K562 (cell line): ENCODE measurements at regions not wholly inside any gene's neighbourhood (a gene's known extent, or its start where the extent isn't known, plus 50 kb on each side); places are given as distances from the start of the nearest gene placed in this dataset.

ENCODE experiments used
- ATAC-seq: fragments of 200-7000 bp; cut with Tn5 transposase; 3 replicates; pipeline ENCODE4 v1.9.1; 2020; ENCODE audit warnings: moderate library complexity
- BruUV-seq: library from RNA; stranded (reverse); fragments of 400-500 nt; replicated peaks from 2 replicates; lab custom pipeline; 2021; lab: Mats Ljungman, UMichigan
- CTCF ChIA-PET: fragments of 300-600 bp; formaldehyde crosslinking; extraction: SDS; loops from one replicate; lab custom pipeline; 2021; ENCODE audit warnings: low intra/inter-chr PET ratio; lab: Yijun Ruan, JAX
- POLR2A ChIA-PET: fragments of 300-600, 350-650 bp; sonication (Branson Sonifier 250); formaldehyde crosslinking; extraction: SDS; loops from one replicate; lab custom pipeline; 2021; ENCODE audit warnings: antibody characterized with exemption, inconsistent platforms; lab: Yijun Ruan, JAX
- DNase-seq, 4 experiments: peaks; one replicate each; pipeline versions ENCODE4 v3.0.0 to v3.0.0-alpha.2; 2011 to 2018; ENCODE audit warnings: low spot score in 3 of 4, mixed read lengths in 3 of 4; ENCODE audit errors: extremely low read depth in 1 of 4
- FAIRE-seq: peaks from 2 replicates; lab custom pipeline; 2011; peaks lifted over from hg19 to GRCh38; lab: Jason Lieb, UNC
- H2AFZ ChIP-seq: 2 replicates; pipeline ENCODE4 v1.6.0; 2011; ENCODE audit warnings: low read depth, low read length, control low read depth, inconsistent platforms
- H3K27ac ChIP-seq: fragments of 200-600 bp; 3 replicates; pipeline ENCODE4 v1.8.0; 2011; ENCODE audit warnings: low read depth, mild to moderate bottlenecking, control low read depth, inconsistent platforms, low read length, moderate library complexity, mixed read lengths; ENCODE audit errors: extremely low read depth
- H3K27me3 ChIP-seq, 2 experiments: fragments of 300-600 bp in 1 of 2; 2 replicates in 1 of 2; 3 replicates in 1 of 2; pipeline versions ENCODE4 v1.6.0 to v1.8.0; 2011; ENCODE audit warnings: inconsistent platforms in 2 of 2, low read length in 2 of 2, mild to moderate bottlenecking in 1 of 2, mixed read lengths in 1 of 2, moderate library complexity in 1 of 2; ENCODE audit not compliant: control insufficient read depth in 2 of 2, insufficient read depth in 2 of 2
- H3K36me3 ChIP-seq: fragments of 300-600 bp; 3 replicates; pipeline ENCODE4 v1.8.0; 2011; ENCODE audit warnings: mild to moderate bottlenecking, low read length, inconsistent platforms; ENCODE audit not compliant: control insufficient read depth, insufficient read depth
- H3K4me1 ChIP-seq, 2 experiments: fragments of 200-600 bp in 1 of 2; replicated peaks in 1 of 2; 2 replicates in 1 of 2; 3 replicates in 1 of 2; pipeline versions ENCODE4 v1.5.1 to v1.8.0; 2011; ENCODE audit warnings: inconsistent platforms in 2 of 2, low read length in 2 of 2, mild to moderate bottlenecking in 1 of 2, mixed read lengths in 1 of 2, moderate library complexity in 1 of 2; ENCODE audit not compliant: control insufficient read depth in 2 of 2, insufficient read depth in 2 of 2
- H3K4me2 ChIP-seq: 2 replicates; pipeline ENCODE4 v1.6.1; 2011; ENCODE audit warnings: low read length, control low read depth, inconsistent platforms, mixed read lengths; ENCODE audit not compliant: insufficient read depth
- H3K4me3 ChIP-seq: fragments of 200-600 bp; sonication (generic), shearing (Covaris generic); 2 replicates; pipeline ENCODE4 v1.5.1; 2016; ENCODE audit warnings: control low read depth, inconsistent platforms
- H3K79me2 ChIP-seq: fragments of 200-600 bp; 3 replicates; pipeline ENCODE4 v1.8.0; 2011; ENCODE audit warnings: low read length, inconsistent platforms; ENCODE audit not compliant: control insufficient read depth, insufficient read depth
- H3K9ac ChIP-seq, 2 experiments: 2 replicates each; pipeline versions ENCODE4 v1.6.0 to v1.6.1; 2011; ENCODE audit warnings: low read depth in 2 of 2, low read length in 2 of 2, control low read depth in 1 of 2, inconsistent platforms in 1 of 2, mild to moderate bottlenecking in 1 of 2, mixed read lengths in 1 of 2; ENCODE audit not compliant: insufficient read depth in 1 of 2
- H3K9me1 ChIP-seq: one replicate; pipeline ENCODE4 v1.6.0; 2011; ENCODE audit warnings: inconsistent platforms, mild to moderate bottlenecking, low read length, moderate library complexity; ENCODE audit not compliant: control insufficient read depth, insufficient read depth
- H3K9me3 ChIP-seq: replicated peaks from 2 replicates; pipeline ENCODE4 v1.5.1; 2011; ENCODE audit warnings: low read depth, low read length, inconsistent platforms; ENCODE audit not compliant: control insufficient read depth, insufficient read depth
- H4K20me1 ChIP-seq: replicated peaks from 2 replicates; pipeline ENCODE4 v1.6.1; 2011; ENCODE audit warnings: low read length, inconsistent platforms, mixed read lengths; ENCODE audit not compliant: control insufficient read depth, insufficient read depth
- AFF1 ChIP-seq, 2 experiments: fragments of 450-650 bp; IDR thresholded peaks; 2 replicates each; pipeline ENCODE4 v1.6.1; 2018; ENCODE audit warnings: mild to moderate bottlenecking in 2 of 2, low read depth in 1 of 2; ENCODE audit not compliant: partially characterized antibody in 2 of 2
- DNMT1 ChIP-seq: fragments of 450-650 bp; IDR thresholded peaks from 2 replicates; pipeline ENCODE4 v1.6.1; 2016; ENCODE audit warnings: antibody characterized with exemption, mild to moderate bottlenecking
- FUS ChIP-seq: fragments of 200-400 bp; formaldehyde crosslinking; optimal IDR thresholded peaks from 2 replicates; pipeline ENCODE3; 2017; ENCODE audit warnings: low read depth, low read length
- KLF16 ChIP-seq: IDR thresholded peaks from 2 replicates; pipeline ENCODE4 v1.6.1; 2016; ENCODE audit warnings: antibody characterized with exemption
- MITF ChIP-seq: IDR thresholded peaks from 2 replicates; pipeline ENCODE4 v1.6.1; 2014; ENCODE audit warnings: antibody characterized with exemption
- RBBP5 ChIP-seq: fragments of 200-600 bp; sonication (generic); IDR thresholded peaks from 2 replicates; pipeline ENCODE4 v1.6.1; 2012; ENCODE audit warnings: borderline replicate concordance, mild to moderate bottlenecking, low read length, control low read depth, inconsistent platforms; ENCODE audit not compliant: insufficient read depth, poor library complexity, severe bottlenecking
- TAF7 ChIP-seq: fragments of 450-650 bp; IDR thresholded peaks from 2 replicates; pipeline ENCODE4 v1.6.1; 2016; ENCODE audit warnings: missing genetic modification characterization, missing compliant biosample characterization
- WGBS: fragments of 100-300 bp; shearing (Covaris generic); methylation state at CpG from one replicate; pipeline ENCODE4 v1.1.6; 2016; ENCODE audit warnings: low coverage, mixed read lengths; ENCODE audit not compliant: insufficient coverage; ENCODE audit errors: missing lambda C conversion rate; 5-methylcytosine and 5-hydroxymethylcytosine counted together
- in situ Hi-C: fragments of 300-500 bp; cut with MboI; formaldehyde crosslinking; loops from 4 replicates; pipeline ENCODE4 v1.15.0; 2018; ENCODE audit warnings: inconsistent platforms, mixed read lengths
- intact Hi-C: fragments of 100-400 bp; cut with micrococcal nuclease; formaldehyde crosslinking; loops from 2 replicates; pipeline ENCODE4 v1.14.2; 2022

GRCh38 chr1:68961143-68961542, 464.3 kb upstream of the DEPDC1 start:
- ATAC-seq, result no peak
- 0% methylated on average over 1 of the region's 1 CpG for WGBS

More at GRCh38 chr1:68961143-68961542, 464.3 kb upstream of the DEPDC1 start:
- TF ChIP-seq FUS, result no peak
- TF ChIP-seq MITF, result no peak
- TF ChIP-seq KLF16, result no peak
- TF ChIP-seq RBBP5, result no peak
- no peak for TF ChIP-seq TAF7 (tag)
- TF ChIP-seq DNMT1, result no peak
- no peak for TF ChIP-seq AFF1 (IDR thresholded peaks at IDR 0.05; ENCODE audit: low read depth in 1 of 2, partially characterized antibody in 2 of 2)
- ChIA-PET CTCF (no interaction called here), POLR2A (no interaction called here)
- H3K9me1 ChIP-seq, result no peaks in the 10 kb centered on the region
- no peaks in the 10 kb centered on the region for H3K79me2 ChIP-seq
- H3K9ac ChIP-seq, result no peak overlapping the region
- no peaks in the 10 kb centered on the region for H3K27me3 ChIP-seq
- no peak overlapping the region for H3K4me2 ChIP-seq
- H4K20me1 ChIP-seq, result no peaks in the 10 kb centered on the region
- H3K9me3 ChIP-seq, result no peaks in the 10 kb centered on the region
- DNase-seq (no peak), FAIRE-seq (no peak)
- no peaks in the 10 kb centered on the region for H3K36me3 ChIP-seq
- H3K27ac ChIP-seq, result no peak overlapping the region
- BruUV-seq, result no TSS peak
- intact Hi-C loops (no loop called here), in situ Hi-C loops (no loop called here)
- H3K4me1 ChIP-seq, result no peaks in the 10 kb centered on the region
- no peak overlapping the region for H2AFZ ChIP-seq
- H3K4me3 ChIP-seq, result no peak overlapping the region
